GM12873 (cell line): ENCODE measurements at regions not wholly inside any gene's neighbourhood (a gene's known extent, or its start where the extent isn't known, plus 50 kb on each side); places are given as distances from the start of the nearest gene placed in this dataset.

ENCODE experiments used
- TF ChIP-seq, protein P1 (sequence below): IDR thresholded peaks from 2 replicates; pipeline ENCODE4 v1.5.1; 2012; ENCODE audit warnings: low read depth, mild to moderate bottlenecking, moderate library complexity, low read length, control low read depth; ENCODE audit not compliant: insufficient read depth; ENCODE audit errors: missing control alignments

DNA sequence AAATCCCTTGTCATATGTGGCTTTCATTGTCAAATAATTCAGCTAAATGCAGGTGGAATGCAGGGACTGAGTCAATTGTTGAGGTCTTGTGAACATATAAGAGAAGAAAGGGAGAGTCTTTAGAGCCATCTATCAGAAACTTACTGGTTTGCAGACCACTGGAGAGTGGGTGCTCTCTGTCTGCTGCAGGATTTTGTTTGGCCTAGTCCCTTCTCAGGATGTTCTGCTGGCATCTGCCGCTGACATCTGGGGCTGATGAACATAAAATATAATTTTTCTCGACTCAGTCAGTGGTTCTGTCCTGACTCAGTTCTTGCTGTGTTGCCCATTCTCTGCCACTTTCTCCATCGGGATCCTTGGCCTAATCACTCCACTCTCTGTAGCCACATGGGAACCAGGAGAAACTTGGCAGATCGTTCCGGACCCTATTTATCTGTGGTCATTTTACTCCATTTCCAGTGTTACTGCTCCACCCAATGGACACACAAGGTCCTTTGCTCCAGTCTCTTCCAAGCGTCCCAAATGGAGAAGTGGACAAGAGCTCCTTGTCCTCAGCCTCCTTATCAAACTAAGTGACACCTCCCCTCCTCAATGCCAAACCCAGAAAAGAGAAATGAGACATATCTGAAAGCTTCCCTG lies 436.2 kb downstream of the FAT4 start:
- TF ChIP-seq, protein P1, sequence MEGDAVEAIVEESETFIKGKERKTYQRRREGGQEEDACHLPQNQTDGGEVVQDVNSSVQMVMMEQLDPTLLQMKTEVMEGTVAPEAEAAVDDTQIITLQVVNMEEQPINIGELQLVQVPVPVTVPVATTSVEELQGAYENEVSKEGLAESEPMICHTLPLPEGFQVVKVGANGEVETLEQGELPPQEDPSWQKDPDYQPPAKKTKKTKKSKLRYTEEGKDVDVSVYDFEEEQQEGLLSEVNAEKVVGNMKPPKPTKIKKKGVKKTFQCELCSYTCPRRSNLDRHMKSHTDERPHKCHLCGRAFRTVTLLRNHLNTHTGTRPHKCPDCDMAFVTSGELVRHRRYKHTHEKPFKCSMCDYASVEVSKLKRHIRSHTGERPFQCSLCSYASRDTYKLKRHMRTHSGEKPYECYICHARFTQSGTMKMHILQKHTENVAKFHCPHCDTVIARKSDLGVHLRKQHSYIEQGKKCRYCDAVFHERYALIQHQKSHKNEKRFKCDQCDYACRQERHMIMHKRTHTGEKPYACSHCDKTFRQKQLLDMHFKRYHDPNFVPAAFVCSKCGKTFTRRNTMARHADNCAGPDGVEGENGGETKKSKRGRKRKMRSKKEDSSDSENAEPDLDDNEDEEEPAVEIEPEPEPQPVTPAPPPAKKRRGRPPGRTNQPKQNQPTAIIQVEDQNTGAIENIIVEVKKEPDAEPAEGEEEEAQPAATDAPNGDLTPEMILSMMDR = no peak

DNA sequence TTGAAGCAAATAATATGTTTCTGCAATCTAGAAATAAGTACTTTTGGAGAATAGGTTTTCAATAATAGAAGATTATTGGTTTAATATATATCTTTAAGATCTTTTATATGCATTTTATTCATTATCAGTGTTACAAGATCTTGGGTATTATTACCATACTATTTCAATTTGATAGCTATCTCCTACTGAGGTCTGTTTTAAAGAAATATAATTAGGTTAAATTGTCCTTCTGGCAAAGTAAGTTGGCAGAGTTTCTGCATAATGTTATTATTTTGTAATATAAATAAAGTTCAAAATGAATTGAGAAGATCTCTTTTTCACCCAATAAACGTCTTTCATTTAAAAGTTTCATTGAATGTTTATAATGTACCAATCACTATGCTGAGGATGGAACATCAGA lies 443.7 kb downstream of the FAT4 start:
- TF ChIP-seq, protein P1 = no peak

DNA sequence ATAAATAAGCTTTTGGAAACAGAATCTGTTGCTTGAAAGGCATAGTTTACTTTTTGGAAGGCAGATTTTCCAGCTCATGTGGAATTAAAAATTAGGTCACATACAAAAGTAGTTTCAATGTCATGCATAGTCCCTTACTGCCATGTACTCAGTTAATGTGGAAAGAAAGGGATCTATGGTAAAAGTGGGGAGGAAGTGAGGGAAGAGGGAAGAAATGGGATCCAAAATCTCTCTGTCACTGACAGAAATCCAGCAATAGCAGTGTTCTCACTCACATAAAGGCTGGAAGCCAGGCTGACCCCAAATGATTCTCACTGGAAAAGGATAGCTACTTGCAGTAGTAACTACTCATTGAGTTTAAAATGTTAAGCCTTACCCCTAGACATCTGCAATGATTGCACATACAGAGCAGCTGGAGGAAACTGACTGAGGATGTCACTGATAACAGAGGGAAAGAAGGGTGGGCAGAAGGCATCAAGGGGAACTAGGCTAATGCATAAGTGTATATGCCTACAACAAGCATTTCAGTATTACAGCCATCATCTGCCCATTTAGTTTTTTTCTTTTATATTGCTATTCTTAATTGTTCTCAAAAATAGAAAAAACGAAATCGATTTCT lies 445.6 kb downstream of the FAT4 start:
- TF ChIP-seq, protein P1 = no peak

DNA sequence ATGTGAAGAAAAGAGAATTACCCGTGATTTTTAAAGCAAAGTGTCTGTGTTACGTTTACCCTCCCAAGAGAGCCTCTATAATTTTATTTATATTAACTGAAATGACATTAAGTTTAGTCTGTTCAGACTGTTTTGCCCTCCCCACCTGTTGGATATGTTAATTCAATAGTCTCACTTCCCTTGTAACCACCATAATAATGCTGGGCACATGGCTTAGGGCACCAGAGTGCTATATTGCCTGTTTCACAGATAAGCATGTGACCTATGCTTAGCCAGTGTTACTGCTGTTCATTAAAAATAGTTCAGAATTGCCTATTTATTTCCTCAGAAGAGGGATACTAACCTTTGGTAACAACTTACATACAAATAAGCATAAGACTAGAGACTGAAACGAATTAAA lies 446.2 kb downstream of the FAT4 start:
- TF ChIP-seq, protein P1 = no peak

DNA sequence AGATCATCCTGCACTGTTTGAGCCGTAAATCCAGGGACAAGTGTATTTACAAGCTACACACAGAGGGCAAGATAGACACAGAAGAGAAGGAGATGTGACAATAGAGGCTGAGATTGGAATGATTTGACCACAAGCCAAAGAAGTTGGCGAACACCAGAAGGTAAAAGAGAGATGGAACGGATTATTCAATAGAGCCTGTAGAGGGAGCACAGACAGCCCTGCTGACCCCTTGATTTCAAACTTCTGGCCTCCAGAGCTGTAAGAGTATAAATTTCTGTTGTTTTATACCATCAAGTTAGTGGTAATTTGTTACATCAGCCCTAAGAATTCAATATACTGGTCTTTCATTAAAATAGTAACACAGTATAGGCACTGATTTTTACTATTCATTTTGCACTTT lies 447.8 kb downstream of the FAT4 start:
- TF ChIP-seq, protein P1 = no peak

DNA sequence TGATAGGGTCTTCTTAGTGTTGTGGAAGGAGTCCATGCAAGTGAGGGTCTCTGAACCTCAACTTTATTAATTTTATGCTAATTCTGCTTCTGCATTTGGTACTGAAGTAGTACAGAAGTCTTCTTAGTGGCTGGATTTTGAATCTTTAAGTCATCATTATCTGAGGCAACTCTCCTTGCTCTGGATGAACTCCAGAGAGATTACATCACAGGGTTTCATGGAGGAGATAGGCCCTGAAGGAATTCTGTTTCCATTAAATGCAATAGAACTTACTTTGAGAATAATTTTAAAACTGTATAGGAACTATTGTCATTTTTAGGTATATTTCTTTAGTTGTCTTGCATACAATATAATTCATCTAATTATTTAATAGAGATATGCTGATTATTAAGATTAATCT lies 451.2 kb downstream of the FAT4 start:
- TF ChIP-seq, protein P1 = no peak

DNA sequence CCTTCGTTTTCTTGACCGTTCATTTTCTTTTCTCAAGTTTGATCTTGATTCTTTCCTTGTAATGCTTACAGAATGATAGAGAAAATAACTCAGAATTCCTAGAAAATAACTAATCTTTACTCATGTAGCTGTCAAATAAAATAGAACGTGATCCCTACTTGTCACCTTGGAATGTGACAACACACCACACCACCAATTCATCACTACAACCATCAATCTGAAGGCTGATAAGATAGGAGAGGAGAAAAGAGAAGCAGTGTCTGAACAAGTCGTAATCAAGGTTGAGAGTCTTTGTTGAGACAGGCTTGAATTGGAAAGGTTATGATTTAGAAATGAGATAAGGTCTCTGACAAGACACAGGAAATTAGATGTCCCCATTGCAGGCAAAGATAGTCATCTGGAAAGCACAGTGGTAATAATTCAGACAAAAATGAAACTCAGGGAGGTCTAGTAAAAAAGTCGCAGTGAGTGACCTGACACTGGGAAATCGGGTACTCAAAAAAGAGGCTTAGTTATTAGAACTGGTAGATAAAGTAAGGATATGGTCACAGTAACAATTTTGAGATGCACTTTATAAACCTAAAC lies 456.2 kb downstream of the FAT4 start:
- TF ChIP-seq, protein P1 = no peak
